ENCODE measurements at regions not wholly inside any gene's neighbourhood (a gene's known extent, or its start where the extent isn't known, plus 50 kb on each side); places are given as distances from the start of the nearest gene placed in this dataset.

- Histone ChIP-seq H3K27me3 (peaks cover 0 to 6% (median 0%) of the 10 kb centered on the region in 4 donors), H3K4me3 (no peak overlapping the region), H3K36me3 (no peaks in the 10 kb centered on the region), H3K27ac (no peak overlapping the region), H3K4me1 (no peaks in the 10 kb centered on the region), H3K9me3 (no peaks in the 10 kb centered on the region)
- TF ChIP-seq POLR2A (IDR thresholded peaks at IDR 0.05) (no peak), CTCF (IDR thresholded peaks at IDR 0.05) (no peak)
- no peak for DNase-seq
- intact Hi-C loops (cut with DNase I), result no loop called here
- WGBS, 2 donors, result 85 to 91% methylated on average over 5 of the region's 5 CpGs
These were observed 80.3 kb downstream of the CDCA7 start for GRCh38 chr2:173434762-173435569.

- Histone ChIP-seq H3K27ac (no peak overlapping the region), H3K27me3 (peaks cover 0 to 6% (median 0%) of the 10 kb centered on the region in 4 donors), H3K36me3 (no peaks in the 10 kb centered on the region), H3K9me3 (no peaks in the 10 kb centered on the region), H3K4me1 (no peaks in the 10 kb centered on the region), H3K4me3 (no peak overlapping the region)
- no peak for TF ChIP-seq POLR2A (IDR thresholded peaks at IDR 0.05)
- WGBS, 2 donors, result 82 to 88% methylated on average over 2 of the region's 2 CpGs
- DNase-seq, result no peak
- intact Hi-C loops (cut with DNase I), result no loop called here
These were observed 80.9 kb downstream of the CDCA7 start for GRCh38 chr2:173435574-173435973.

- intact Hi-C loops (cut with DNase I), result no loop called here
These were observed 81.4 kb downstream of the CDCA7 start for GRCh38 chr2:173436088-173436487.

GRCh38 chr2:173441222-173441621, 86.5 kb downstream of the CDCA7 start:
- no peak overlapping the region for H3K27ac ChIP-seq
- no peak overlapping the region for H3K4me3 ChIP-seq

More at GRCh38 chr2:173436088-173436487, 81.4 kb downstream of the CDCA7 start:
- DNase-seq, result no peak
- Histone ChIP-seq H3K27me3 (peaks cover 0 to 6% (median 0%) of the 10 kb centered on the region in 4 donors), H3K4me1 (no peaks in the 10 kb centered on the region), H3K9me3 (no peaks in the 10 kb centered on the region), H3K27ac (no peak overlapping the region), H3K36me3 (no peaks in the 10 kb centered on the region), H3K4me3 (no peak overlapping the region)
- WGBS, 2 donors, result 58 to 59% methylated on average over 2 of the region's 2 CpGs
- TF ChIP-seq CTCF (IDR thresholded peaks at IDR 0.05) (no peak), POLR2A (IDR thresholded peaks at IDR 0.05) (no peak)

GRCh38 chr2:173442542-173442941, 87.9 kb downstream of the CDCA7 start:
- Histone ChIP-seq H3K9me3 (no peaks in the 10 kb centered on the region), H3K4me1 (no peaks in the 10 kb centered on the region), H3K4me3 (no peak overlapping the region), H3K27me3 (no peaks in the 10 kb centered on the region), H3K36me3 (no peaks in the 10 kb centered on the region), H3K27ac (no peak overlapping the region)
- WGBS, 2 donors, result 90% methylated on average over 2 of the region's 2 CpGs
- DNase-seq, result no peak
- no peak for TF ChIP-seq CTCF (IDR thresholded peaks at IDR 0.05)
- TF ChIP-seq POLR2A (IDR thresholded peaks at IDR 0.05), result no peak
- intact Hi-C loops (cut with DNase I), result no loop called here

More at GRCh38 chr2:173441222-173441621, 86.5 kb downstream of the CDCA7 start:
- no peaks in the 10 kb centered on the region for H3K9me3 ChIP-seq
- no peak for DNase-seq
- H3K36me3 ChIP-seq, result no peaks in the 10 kb centered on the region
- intact Hi-C loops (cut with DNase I), result no loop called here
- no peaks in the 10 kb centered on the region for H3K4me1 ChIP-seq
- no peaks in the 10 kb centered on the region for H3K27me3 ChIP-seq
- TF ChIP-seq POLR2A (IDR thresholded peaks at IDR 0.05), result no peak
- no peak for TF ChIP-seq CTCF (IDR thresholded peaks at IDR 0.05)
